IgD-negative memory B cell (primary cell): ENCODE measurements at regions not wholly inside any gene's neighbourhood (a gene's known extent, or its start where the extent isn't known, plus 50 kb on each side); places are given as distances from the start of the nearest gene placed in this dataset.

Source experiments
- H3K27ac Mint-ChIP-seq, 3 donors: one replicate each; pipeline ENCODE4 v1.8.0; 2020 to 2022; ENCODE audit warnings: mild to moderate bottlenecking in 3 of 3, mixed read lengths in 3 of 3, moderate library complexity in 1 of 3
- H3K27me3 Mint-ChIP-seq: one replicate; pipeline ENCODE4 v1.8.0; 2021; ENCODE audit warnings: mixed read lengths
- H3K36me3 Mint-ChIP-seq: one replicate; pipeline ENCODE4 v1.8.0; 2020; ENCODE audit warnings: mild to moderate bottlenecking, mixed read lengths
- H3K4me1 Mint-ChIP-seq, 3 donors: one replicate each; pipeline ENCODE4 v1.8.0; 2020 to 2022; ENCODE audit warnings: mixed read lengths in 3 of 3, mild to moderate bottlenecking in 1 of 3
- H3K4me3 Mint-ChIP-seq, 4 donors: one replicate each; pipeline ENCODE4 v1.8.0; 2020 to 2022; ENCODE audit warnings: mild to moderate bottlenecking in 4 of 4, mixed read lengths in 4 of 4, moderate library complexity in 3 of 4
- H3K9me3 Mint-ChIP-seq, 3 donors: one replicate each; pipeline ENCODE4 v1.8.0; 2020 to 2021; ENCODE audit warnings: mixed read lengths in 3 of 3, mild to moderate bottlenecking in 1 of 3

- no peaks in the 10 kb centered on the region for H3K36me3 Mint-ChIP-seq
- no peak overlapping the region for H3K27ac Mint-ChIP-seq
- H3K27me3 Mint-ChIP-seq = peaks cover 5% of the 10 kb centered on the region
- H3K9me3 Mint-ChIP-seq = no peaks in the 10 kb centered on the region
- no peak overlapping the region for H3K4me3 Mint-ChIP-seq
- H3K4me1 Mint-ChIP-seq = peaks cover 0 to 3% (median 0%) of the 10 kb centered on the region in 3 donors
Measured at GRCh38 chr5:154132718-154133307, 57.7 kb upstream of the GALNT10 start.

- no peak overlapping the region for H3K4me3 Mint-ChIP-seq
- peaks cover 0 to 3% (median 0%) of the 10 kb centered on the region in 3 donors for H3K4me1 Mint-ChIP-seq
- no peak overlapping the region for H3K27ac Mint-ChIP-seq
Measured at GRCh38 chr5:154133591-154133990, 56.9 kb upstream of the GALNT10 start.

GRCh38 chr5:154134499-154134898, 56.0 kb upstream of the GALNT10 start:
- Mint-ChIP-seq H3K4me1 (peaks cover 0 to 3% (median 0%) of the 10 kb centered on the region in 3 donors), H3K36me3 (no peaks in the 10 kb centered on the region), H3K27me3 (no peaks in the 10 kb centered on the region), H3K9me3 (no peaks in the 10 kb centered on the region), H3K4me3 (no peak overlapping the region), H3K27ac (no peak overlapping the region)

More at GRCh38 chr5:154133591-154133990, 56.9 kb upstream of the GALNT10 start:
- H3K9me3 Mint-ChIP-seq = no peaks in the 10 kb centered on the region
- H3K36me3 Mint-ChIP-seq = no peaks in the 10 kb centered on the region
- no peaks in the 10 kb centered on the region for H3K27me3 Mint-ChIP-seq

- no peak overlapping the region for H3K4me3 Mint-ChIP-seq
- H3K27me3 Mint-ChIP-seq = peaks cover under 1% of the 10 kb centered on the region
- H3K4me1 Mint-ChIP-seq = peaks cover 0 to 3% (median 0%) of the 10 kb centered on the region in 3 donors
- H3K27ac Mint-ChIP-seq = no peak overlapping the region
- H3K36me3 Mint-ChIP-seq = no peaks in the 10 kb centered on the region
- H3K9me3 Mint-ChIP-seq = no peaks in the 10 kb centered on the region
Measured at GRCh38 chr5:154135125-154135817, 55.3 kb upstream of the GALNT10 start.

- peaks cover 0 to 3% (median 0%) of the 10 kb centered on the region in 3 donors for H3K4me1 Mint-ChIP-seq
Measured at GRCh38 chr5:154136141-154136540, 54.4 kb upstream of the GALNT10 start.

GRCh38 chr5:154138701-154139100, 51.8 kb upstream of the GALNT10 start:
- Mint-ChIP-seq H3K4me1 (peaks cover 0 to 3% (median 0%) of the 10 kb centered on the region in 3 donors), H3K9me3 (no peaks in the 10 kb centered on the region), H3K27ac (no peak overlapping the region), H3K4me3 (no peak overlapping the region), H3K36me3 (peaks cover 3% of the 10 kb centered on the region), H3K27me3 (peaks cover 13% of the 10 kb centered on the region)

More at GRCh38 chr5:154136141-154136540, 54.4 kb upstream of the GALNT10 start:
- Mint-ChIP-seq H3K4me3 (no peak overlapping the region), H3K27me3 (peaks cover 9% of the 10 kb centered on the region), H3K9me3 (no peaks in the 10 kb centered on the region), H3K27ac (no peak overlapping the region), H3K36me3 (peaks cover 3% of the 10 kb centered on the region)

- peaks cover 14% of the 10 kb centered on the region for H3K27me3 Mint-ChIP-seq
- H3K36me3 Mint-ChIP-seq = peaks cover 3% of the 10 kb centered on the region
- no peak overlapping the region for H3K4me3 Mint-ChIP-seq
- H3K4me1 Mint-ChIP-seq = peaks cover 0 to 3% (median 0%) of the 10 kb centered on the region in 3 donors
- no peak overlapping the region for H3K27ac Mint-ChIP-seq
- no peaks in the 10 kb centered on the region for H3K9me3 Mint-ChIP-seq
Measured at GRCh38 chr5:154140381-154140780, 50.2 kb upstream of the GALNT10 start.
